A673 (cell line): ENCODE measurements at regions not wholly inside any gene's neighbourhood (a gene's known extent, or its start where the extent isn't known, plus 50 kb on each side); places are given as distances from the start of the nearest gene placed in this dataset.

Experiments
- CTCF ChIP-seq: fragments of 300-800, 200-600 bp; sonication (generic); conservative IDR thresholded peaks from 2 replicates; pipeline ENCODE4 v1.5.1; 2017; ENCODE audit warnings: low read depth, mild to moderate bottlenecking, antibody characterized with exemption, low read length, moderate library complexity, mixed read lengths
- EZH2 ChIP-seq: fragments of 200-600 bp; sonication (generic); IDR thresholded peaks from 2 replicates; pipeline ENCODE4 v1.6.1; 2017; ENCODE audit warnings: borderline replicate concordance, low read depth, mild to moderate bottlenecking, mixed read lengths, antibody characterized with exemption, low read length; ENCODE audit not compliant: poor library complexity, severe bottlenecking

- no peak for TF ChIP-seq CTCF
- no peak for TF ChIP-seq EZH2
Measured at GRCh38 chr18:41004324-41004723, 950.7 kb upstream of the PIK3C3 start.
